KMS-11 (cell line): ENCODE measurements at regions not wholly inside any gene's neighbourhood (a gene's known extent, or its start where the extent isn't known, plus 50 kb on each side); places are given as distances from the start of the nearest gene placed in this dataset.
"Not testable (repeated sequence)": the region's sequence is repeated elsewhere in the genome, so short reads cannot be mapped to it uniquely, and the experiment has no call there.

Experiments used
- H2AFZ ChIP-seq: fragments of 200-600 bp; sonication (generic); 2 replicates; pipeline ENCODE4 v1.6.1; 2016; ENCODE audit warnings: antibody characterized with exemption, mixed run types, low read depth
- H3K27ac ChIP-seq: fragments of 200-600 bp; sonication (generic); 2 replicates; pipeline ENCODE4 v1.6.1; 2016; ENCODE audit warnings: mild to moderate bottlenecking, mixed run types
- H3K27me3 ChIP-seq: fragments of 200-600 bp; sonication (generic); 2 replicates; pipeline ENCODE4 v1.6.1; 2017; ENCODE audit warnings: mild to moderate bottlenecking, low read depth, mixed run types, moderate library complexity; ENCODE audit not compliant: insufficient read depth
- H3K36me3 ChIP-seq: fragments of 200-600 bp; sonication (generic); 2 replicates; pipeline ENCODE4 v1.6.1; 2017; ENCODE audit warnings: mild to moderate bottlenecking, mixed run types; ENCODE audit not compliant: insufficient read depth
- H3K4me1 ChIP-seq: fragments of 200-600 bp; sonication (generic); 2 replicates; pipeline ENCODE4 v1.6.1; 2016; ENCODE audit warnings: mild to moderate bottlenecking, low read depth, mixed run types; ENCODE audit not compliant: poor library complexity, severe bottlenecking
- H3K4me2 ChIP-seq: fragments of 200-600 bp; sonication (generic); 2 replicates; pipeline ENCODE4 v1.7.0; 2016; ENCODE audit warnings: mild to moderate bottlenecking, mixed run types
- H3K4me3 ChIP-seq: fragments of 200-600 bp; sonication (generic); IDR thresholded peaks from 2 replicates; pipeline ENCODE4 v1.6.1; 2017; ENCODE audit warnings: low read depth, low read length, mixed read lengths; ENCODE audit not compliant: insufficient read depth
- H3K79me2 ChIP-seq: fragments of 200-600 bp; sonication (generic); 2 replicates; pipeline ENCODE4 v1.6.1; 2016; ENCODE audit warnings: low read depth, mixed run types; ENCODE audit not compliant: insufficient read depth
- H3K9ac ChIP-seq: fragments of 200-600 bp; sonication (generic); 2 replicates; pipeline ENCODE4 v1.6.1; 2016; ENCODE audit warnings: mild to moderate bottlenecking, mixed run types
- H4K20me1 ChIP-seq: fragments of 200-600 bp; sonication (generic); 2 replicates; pipeline ENCODE4 v1.6.1; 2016; ENCODE audit warnings: mild to moderate bottlenecking, mixed run types; ENCODE audit not compliant: insufficient read depth
- TF ChIP-seq, protein P1 (sequence below): fragments of 200-600 bp; sonication (generic); conservative IDR thresholded peaks from 2 replicates; pipeline ENCODE4 v1.6.1; 2017; ENCODE audit warnings: low read depth, mild to moderate bottlenecking, antibody characterized with exemption, low read length, moderate library complexity, mixed read lengths

DNA sequence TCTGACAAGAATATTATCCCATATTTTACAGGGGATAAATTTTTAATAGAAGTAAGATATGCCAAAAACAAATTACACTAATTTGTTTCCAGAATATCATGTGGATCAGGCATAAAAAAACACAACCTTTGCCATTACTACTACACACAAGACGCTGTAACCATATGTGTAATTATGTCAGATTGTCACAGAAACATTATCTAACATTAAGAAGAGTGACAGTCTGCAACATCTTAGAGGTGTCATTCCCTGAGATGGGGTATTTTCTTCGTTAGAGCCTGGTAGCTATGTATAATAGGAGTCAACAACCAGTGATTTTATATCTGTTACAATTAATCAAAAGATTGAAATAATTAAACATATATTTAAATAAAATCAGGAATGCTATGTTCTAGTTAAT, 518.9 kb downstream of the RERGL start:
- Histone ChIP-seq H3K4me1 (no peaks in the 10 kb centered on the region), H2AFZ (no peak overlapping the region), H3K9ac (no peak overlapping the region), H3K27ac (no peak overlapping the region), H3K79me2 (no peaks in the 10 kb centered on the region), H4K20me1 (no peaks in the 10 kb centered on the region), H3K36me3 (no peaks in the 10 kb centered on the region), H3K4me3 (no peak overlapping the region), H3K27me3 (no peaks in the 10 kb centered on the region), H3K4me2 (no peak overlapping the region)
- TF ChIP-seq, protein P1, sequence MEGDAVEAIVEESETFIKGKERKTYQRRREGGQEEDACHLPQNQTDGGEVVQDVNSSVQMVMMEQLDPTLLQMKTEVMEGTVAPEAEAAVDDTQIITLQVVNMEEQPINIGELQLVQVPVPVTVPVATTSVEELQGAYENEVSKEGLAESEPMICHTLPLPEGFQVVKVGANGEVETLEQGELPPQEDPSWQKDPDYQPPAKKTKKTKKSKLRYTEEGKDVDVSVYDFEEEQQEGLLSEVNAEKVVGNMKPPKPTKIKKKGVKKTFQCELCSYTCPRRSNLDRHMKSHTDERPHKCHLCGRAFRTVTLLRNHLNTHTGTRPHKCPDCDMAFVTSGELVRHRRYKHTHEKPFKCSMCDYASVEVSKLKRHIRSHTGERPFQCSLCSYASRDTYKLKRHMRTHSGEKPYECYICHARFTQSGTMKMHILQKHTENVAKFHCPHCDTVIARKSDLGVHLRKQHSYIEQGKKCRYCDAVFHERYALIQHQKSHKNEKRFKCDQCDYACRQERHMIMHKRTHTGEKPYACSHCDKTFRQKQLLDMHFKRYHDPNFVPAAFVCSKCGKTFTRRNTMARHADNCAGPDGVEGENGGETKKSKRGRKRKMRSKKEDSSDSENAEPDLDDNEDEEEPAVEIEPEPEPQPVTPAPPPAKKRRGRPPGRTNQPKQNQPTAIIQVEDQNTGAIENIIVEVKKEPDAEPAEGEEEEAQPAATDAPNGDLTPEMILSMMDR, result no peak

DNA sequence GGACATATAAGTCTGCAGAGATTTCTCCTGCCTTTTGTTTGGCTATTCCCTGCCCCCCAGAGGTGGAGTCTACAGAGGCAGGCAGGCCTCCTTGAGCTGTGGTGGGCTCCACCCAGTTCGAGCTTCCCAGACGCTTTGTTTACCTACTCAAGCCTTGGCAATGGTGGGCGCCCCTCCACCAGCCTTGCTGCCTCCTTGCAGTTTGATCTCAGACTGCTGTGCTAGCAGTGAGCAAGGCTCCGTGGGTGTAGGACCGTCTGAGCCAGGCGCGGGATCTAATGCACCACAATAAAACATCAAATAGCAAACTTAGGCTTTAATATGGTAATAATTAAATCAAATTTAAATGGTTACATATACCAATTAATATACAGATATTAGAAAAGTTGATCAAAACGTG, 525.4 kb downstream of the RERGL start:
- H2AFZ ChIP-seq, H3K36me3 ChIP-seq, H3K4me1 ChIP-seq, H3K27me3 ChIP-seq, H3K27ac ChIP-seq, H4K20me1 ChIP-seq, H3K9ac ChIP-seq, H3K79me2 ChIP-seq, H3K4me3 ChIP-seq, H3K4me2 ChIP-seq: not testable (repeated sequence)

DNA sequence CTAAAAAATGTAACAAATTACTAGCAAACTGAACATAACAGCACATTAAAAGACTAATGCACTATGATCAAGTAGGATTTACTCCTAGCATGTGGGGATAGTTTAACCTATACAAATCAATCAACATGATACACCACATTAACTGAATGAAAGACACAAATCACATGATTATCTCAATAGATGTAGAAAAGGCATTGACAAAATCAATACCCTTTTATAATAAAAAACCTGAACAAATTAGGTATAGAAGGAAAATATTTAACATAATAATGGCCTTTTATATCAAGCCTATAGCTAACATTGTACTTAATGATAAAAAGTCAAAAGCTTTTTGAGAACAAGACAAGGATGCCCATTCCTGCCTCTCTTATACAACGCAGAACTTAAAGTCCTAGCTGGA, 540.0 kb downstream of the RERGL start:
- Histone ChIP-seq H3K4me3 (no peak overlapping the region), H3K79me2 (no peaks in the 10 kb centered on the region), H3K4me1 (no peaks in the 10 kb centered on the region), H3K4me2 (no peak overlapping the region), H3K36me3 (no peaks in the 10 kb centered on the region), H3K27me3 (no peaks in the 10 kb centered on the region), H2AFZ (no peak overlapping the region), H3K27ac (no peak overlapping the region), H4K20me1 (no peaks in the 10 kb centered on the region), H3K9ac (no peak overlapping the region)
- TF ChIP-seq, protein P1, result no peak

DNA sequence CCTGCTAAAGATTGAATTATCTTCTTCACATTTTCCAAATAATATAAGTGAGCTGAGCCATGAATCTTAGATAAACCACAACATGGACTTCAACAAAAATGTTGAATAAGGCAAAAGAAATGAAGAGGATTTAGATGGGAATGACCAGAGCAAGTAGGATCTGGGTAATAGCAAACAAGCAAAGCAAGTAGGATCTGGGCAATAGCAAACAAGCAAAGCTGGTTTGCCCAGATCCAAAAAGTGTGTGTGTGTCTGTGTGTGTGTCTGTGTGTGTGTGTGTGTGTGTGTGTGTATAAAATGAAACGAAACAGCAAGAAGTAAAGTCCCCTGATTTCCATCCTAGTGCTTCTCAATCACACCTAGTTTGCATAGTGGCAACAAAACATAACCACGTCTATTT, 549.1 kb downstream of the RERGL start:
- Histone ChIP-seq H3K27me3 (no peaks in the 10 kb centered on the region), H3K4me1 (no peaks in the 10 kb centered on the region), H3K36me3 (no peaks in the 10 kb centered on the region), H2AFZ (no peak overlapping the region), H3K79me2 (no peaks in the 10 kb centered on the region), H4K20me1 (no peaks in the 10 kb centered on the region), H3K27ac (no peak overlapping the region), H3K4me3 (no peak overlapping the region), H3K4me2 (no peak overlapping the region), H3K9ac (no peak overlapping the region)
- TF ChIP-seq, protein P1, result no peak

DNA sequence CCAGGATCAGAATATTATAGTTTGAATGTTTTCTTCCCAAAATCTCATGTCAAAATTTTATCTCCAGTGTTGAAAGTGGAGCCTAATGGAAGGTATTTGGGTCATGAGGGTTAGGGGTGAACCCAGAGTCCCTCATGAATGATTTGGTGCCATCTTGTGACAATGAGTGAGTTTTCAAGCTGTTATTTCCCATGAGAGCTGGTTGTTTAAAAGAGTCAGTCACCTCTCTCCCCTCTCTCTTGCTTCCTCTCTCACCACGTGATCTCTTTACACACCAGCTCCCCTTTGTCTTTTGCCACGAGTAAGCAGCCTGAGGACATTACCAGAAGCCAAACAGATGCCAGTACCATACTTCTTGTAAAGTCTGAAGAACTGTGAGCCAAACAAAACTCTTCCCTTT, 561.6 kb downstream of the RERGL start:
- H3K4me3 ChIP-seq, result no peak overlapping the region
- H3K36me3 ChIP-seq, result no peaks in the 10 kb centered on the region
- H3K27ac ChIP-seq, result no peak overlapping the region
- TF ChIP-seq, protein P1, result no peak
- H3K27me3 ChIP-seq, result no peaks in the 10 kb centered on the region
- no peaks in the 10 kb centered on the region for H3K4me1 ChIP-seq
- H4K20me1 ChIP-seq, result no peaks in the 10 kb centered on the region
- H3K4me2 ChIP-seq, result no peak overlapping the region
- H2AFZ ChIP-seq, result no peak overlapping the region
- H3K79me2 ChIP-seq, result no peaks in the 10 kb centered on the region
- no peak overlapping the region for H3K9ac ChIP-seq
